K562 (cell line): ENCODE measurements at regions not wholly inside any gene's neighbourhood (a gene's known extent, or its start where the extent isn't known, plus 50 kb on each side); places are given as distances from the start of the nearest gene placed in this dataset.

ENCODE experiments used
- FOXO4 ChIP-seq: fragments of 450-650 bp; formaldehyde crosslinking; IDR thresholded peaks from 2 replicates; pipeline ENCODE4 v1.4.0; 2020; ENCODE audit warnings: mild to moderate bottlenecking, moderate library complexity
- MAFK ChIP-seq: IDR thresholded peaks from 2 replicates; pipeline ENCODE4 v1.6.1; 2011; ENCODE audit warnings: low read length, improper control_type of control experiment
- PHB2 ChIP-seq: fragments of 450-650 bp; IDR thresholded peaks from 2 replicates; pipeline ENCODE4 v1.6.1; 2017; ENCODE audit warnings: low read depth
- SMARCE1 ChIP-seq: fragments of 450-650 bp; IDR thresholded peaks from 2 replicates; pipeline ENCODE4 v1.7.1; 2016; ENCODE audit warnings: mild to moderate bottlenecking
- ZNF717 ChIP-seq: fragments of 250-450 bp; sonication (Bioruptor Pico); IDR thresholded peaks from 2 replicates; pipeline ENCODE4 v1.5.0; 2021
- TF ChIP-seq, protein P1 (sequence below): sonication (generic); formaldehyde crosslinking; IDR thresholded peaks from 2 replicates; pipeline ENCODE4 v1.8.0; 2022; ENCODE audit warnings: mild to moderate bottlenecking, missing genetic modification reagents, borderline replicate concordance

- TF ChIP-seq ZNF717 (CRISPR knock-in tag) (no peak), SMARCE1 (no peak), MAFK (no peak), FOXO4 (CRISPR knock-in tag) (no peak), PHB2 (no peak)
- TF ChIP-seq, protein P1, sequence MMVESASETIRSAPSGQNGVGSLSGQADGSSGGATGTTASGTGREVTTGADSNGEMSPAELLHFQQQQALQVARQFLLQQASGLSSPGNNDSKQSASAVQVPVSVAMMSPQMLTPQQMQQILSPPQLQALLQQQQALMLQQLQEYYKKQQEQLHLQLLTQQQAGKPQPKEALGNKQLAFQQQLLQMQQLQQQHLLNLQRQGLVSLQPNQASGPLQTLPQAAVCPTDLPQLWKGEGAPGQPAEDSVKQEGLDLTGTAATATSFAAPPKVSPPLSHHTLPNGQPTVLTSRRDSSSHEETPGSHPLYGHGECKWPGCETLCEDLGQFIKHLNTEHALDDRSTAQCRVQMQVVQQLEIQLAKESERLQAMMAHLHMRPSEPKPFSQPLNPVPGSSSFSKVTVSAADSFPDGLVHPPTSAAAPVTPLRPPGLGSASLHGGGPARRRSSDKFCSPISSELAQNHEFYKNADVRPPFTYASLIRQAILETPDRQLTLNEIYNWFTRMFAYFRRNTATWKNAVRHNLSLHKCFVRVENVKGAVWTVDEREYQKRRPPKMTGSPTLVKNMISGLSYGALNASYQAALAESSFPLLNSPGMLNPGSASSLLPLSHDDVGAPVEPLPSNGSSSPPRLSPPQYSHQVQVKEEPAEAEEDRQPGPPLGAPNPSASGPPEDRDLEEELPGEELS (CRISPR knock-in tag) = no peak
Observed at GRCh38 chr14:97376310-97376709, 579.1 kb downstream of the VRK1 start.
